ENCODE measurements at regions not wholly inside any gene's neighbourhood (a gene's known extent, or its start where the extent isn't known, plus 50 kb on each side); places are given as distances from the start of the nearest gene placed in this dataset.

GRCh38 chr16:35686595-35686994, 2227.2 kb downstream of the TP53TG3F start:
- peaks cover 32% of the 10 kb centered on the region for H3K9me3 ChIP-seq (replicated peaks)
- no peaks in the 10 kb centered on the region for H3K27me3 ChIP-seq (ENCODE audit: low read depth)
- no peak overlapping the region for H3K27ac ChIP-seq (replicated peaks)
- H3K36me3 ChIP-seq = no peaks in the 10 kb centered on the region
- intact Hi-C loops (cut with micrococcal nuclease) = no loop called here
- no peak overlapping the region for H3K4me3 ChIP-seq
- H3K4me1 ChIP-seq = peaks cover 18% of the 10 kb centered on the region
- DNase-seq = no peak
- no peak for TF ChIP-seq CTCF (IDR thresholded peaks at IDR 0.05; ENCODE audit: borderline replicate concordance)

- no peak overlapping the region for H3K4me3 ChIP-seq
- intact Hi-C loops (cut with micrococcal nuclease) = no loop called here
- DNase-seq = no peak
- H3K4me1 ChIP-seq = peaks cover 18% of the 10 kb centered on the region
- H3K27me3 ChIP-seq (ENCODE audit: low read depth) = no peaks in the 10 kb centered on the region
- TF ChIP-seq CTCF (IDR thresholded peaks at IDR 0.05; ENCODE audit: borderline replicate concordance) = no peak
- H3K9me3 ChIP-seq (replicated peaks) = peaks cover 37% of the 10 kb centered on the region
- H3K27ac ChIP-seq (replicated peaks) = no peak overlapping the region
- H3K36me3 ChIP-seq = no peaks in the 10 kb centered on the region
Measured at GRCh38 chr16:35687071-35687470, 2227.7 kb downstream of the TP53TG3F start.

GRCh38 chr16:35687781-35688180, 2228.4 kb downstream of the TP53TG3F start:
- no peaks in the 10 kb centered on the region for H3K27me3 ChIP-seq (ENCODE audit: low read depth)
- TF ChIP-seq CTCF (IDR thresholded peaks at IDR 0.05; ENCODE audit: borderline replicate concordance) = no peak
- H3K9me3 ChIP-seq (replicated peaks) = peaks cover 43% of the 10 kb centered on the region
- no peak for DNase-seq
- no peaks in the 10 kb centered on the region for H3K36me3 ChIP-seq
- intact Hi-C loops (cut with micrococcal nuclease) = no loop called here
- H3K4me3 ChIP-seq = no peak overlapping the region
- peaks cover 18% of the 10 kb centered on the region for H3K4me1 ChIP-seq
- no peak overlapping the region for H3K27ac ChIP-seq (replicated peaks)

DNA sequence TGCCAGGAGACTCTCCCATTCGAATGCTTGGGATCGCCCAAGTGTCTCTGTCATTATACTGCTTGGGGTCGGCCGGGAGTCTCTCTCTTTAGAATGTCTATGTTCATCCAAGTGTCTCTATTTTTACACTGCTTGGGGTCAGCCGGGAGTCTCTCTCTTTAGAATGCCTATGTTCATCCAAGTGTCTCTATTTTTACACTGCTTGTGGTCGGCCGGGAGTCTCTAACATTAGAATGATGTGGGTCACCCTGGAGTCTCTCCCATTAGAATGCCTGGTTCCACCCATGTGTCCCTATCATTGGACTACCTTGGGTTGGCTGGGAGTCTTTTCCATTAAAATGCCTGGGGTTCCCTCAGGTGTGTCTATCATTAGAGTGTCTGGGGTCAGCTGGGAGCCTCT, 2230.4 kb downstream of the TP53TG3F start:
- no peak overlapping the region for H3K4me3 ChIP-seq
- no peak for DNase-seq

DNA sequence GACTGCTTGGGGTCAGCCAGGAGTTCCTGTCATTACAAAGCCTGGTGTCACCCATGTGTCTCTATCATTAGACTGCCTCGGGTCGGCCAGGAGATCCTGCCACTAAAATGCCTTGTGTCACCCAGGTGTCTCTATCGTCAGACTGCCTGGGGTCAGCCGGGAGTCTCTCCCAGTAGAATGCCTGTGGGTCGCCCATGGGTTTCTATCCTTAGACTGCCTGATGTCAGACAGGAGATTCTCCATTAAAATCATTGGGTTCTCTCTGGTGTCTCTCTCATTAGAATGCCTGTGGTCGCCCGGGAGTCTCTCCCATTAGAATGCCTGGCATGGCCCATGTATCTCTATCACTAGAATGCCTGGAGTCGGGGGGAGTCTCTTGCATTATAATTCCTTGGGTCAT, 2231.0 kb downstream of the TP53TG3F start:
- no peak overlapping the region for H3K27ac ChIP-seq (replicated peaks)
- TF ChIP-seq CTCF (IDR thresholded peaks at IDR 0.05; ENCODE audit: borderline replicate concordance) = no peak
- no peak overlapping the region for H3K4me3 ChIP-seq
- peaks cover 67% of the 10 kb centered on the region for H3K9me3 ChIP-seq (replicated peaks)
- intact Hi-C loops (cut with micrococcal nuclease) = no loop called here
- H3K36me3 ChIP-seq = no peaks in the 10 kb centered on the region
- peaks cover 18% of the 10 kb centered on the region for H3K4me1 ChIP-seq
- no peaks in the 10 kb centered on the region for H3K27me3 ChIP-seq (ENCODE audit: low read depth)
- no peak for DNase-seq

More for the DNA sequence above, 2230.4 kb downstream of the TP53TG3F start:
- no peak overlapping the region for H3K27ac ChIP-seq (replicated peaks)
- intact Hi-C loops (cut with micrococcal nuclease) = no loop called here
- no peaks in the 10 kb centered on the region for H3K36me3 ChIP-seq
- H3K9me3 ChIP-seq (replicated peaks) = peaks cover 63% of the 10 kb centered on the region
- no peak for TF ChIP-seq CTCF (IDR thresholded peaks at IDR 0.05; ENCODE audit: borderline replicate concordance)
- no peaks in the 10 kb centered on the region for H3K27me3 ChIP-seq (ENCODE audit: low read depth)
- H3K4me1 ChIP-seq = peaks cover 18% of the 10 kb centered on the region

DNA sequence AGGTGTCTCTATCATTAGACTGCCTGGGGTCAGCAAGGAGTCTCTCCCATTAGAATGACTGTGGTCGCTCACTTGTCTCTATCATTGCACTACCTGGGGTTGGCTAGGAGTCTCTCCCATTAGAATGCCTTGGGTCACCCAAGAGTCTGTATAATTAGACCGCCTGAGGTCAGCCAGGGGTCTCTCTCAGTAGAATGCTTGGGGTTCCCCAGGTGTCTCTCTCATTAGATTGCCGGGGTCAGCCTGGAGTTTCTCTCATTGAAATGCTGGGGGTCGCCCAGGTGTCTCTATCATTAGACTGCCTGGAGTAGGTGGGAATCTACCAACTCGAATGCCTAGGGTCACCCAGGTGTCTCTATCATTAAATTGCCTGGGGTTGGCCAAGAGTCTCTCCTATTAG, 2231.6 kb downstream of the TP53TG3F start:
- Histone ChIP-seq H3K27me3 (ENCODE audit: low read depth) (no peaks in the 10 kb centered on the region), H3K36me3 (no peaks in the 10 kb centered on the region), H3K4me1 (peaks cover 18% of the 10 kb centered on the region), H3K4me3 (no peak overlapping the region), H3K9me3 (replicated peaks) (peaks cover 68% of the 10 kb centered on the region), H3K27ac (replicated peaks) (no peak overlapping the region)
- TF ChIP-seq CTCF (IDR thresholded peaks at IDR 0.05; ENCODE audit: borderline replicate concordance) = no peak
- intact Hi-C loops (cut with micrococcal nuclease) = no loop called here
- DNase-seq = no peak
